Inflammatory macrophage treated with lipopolysaccharide for 1 hour (primary cell): ENCODE measurements at regions not wholly inside any gene's neighbourhood (a gene's known extent, or its start where the extent isn't known, plus 50 kb on each side); places are given as distances from the start of the nearest gene placed in this dataset.

ENCODE experiments used
- DNase-seq, 2 donors: peaks; one replicate each; pipeline ENCODE4 v3.0.0-alpha.2; 2020 to 2022

DNA sequence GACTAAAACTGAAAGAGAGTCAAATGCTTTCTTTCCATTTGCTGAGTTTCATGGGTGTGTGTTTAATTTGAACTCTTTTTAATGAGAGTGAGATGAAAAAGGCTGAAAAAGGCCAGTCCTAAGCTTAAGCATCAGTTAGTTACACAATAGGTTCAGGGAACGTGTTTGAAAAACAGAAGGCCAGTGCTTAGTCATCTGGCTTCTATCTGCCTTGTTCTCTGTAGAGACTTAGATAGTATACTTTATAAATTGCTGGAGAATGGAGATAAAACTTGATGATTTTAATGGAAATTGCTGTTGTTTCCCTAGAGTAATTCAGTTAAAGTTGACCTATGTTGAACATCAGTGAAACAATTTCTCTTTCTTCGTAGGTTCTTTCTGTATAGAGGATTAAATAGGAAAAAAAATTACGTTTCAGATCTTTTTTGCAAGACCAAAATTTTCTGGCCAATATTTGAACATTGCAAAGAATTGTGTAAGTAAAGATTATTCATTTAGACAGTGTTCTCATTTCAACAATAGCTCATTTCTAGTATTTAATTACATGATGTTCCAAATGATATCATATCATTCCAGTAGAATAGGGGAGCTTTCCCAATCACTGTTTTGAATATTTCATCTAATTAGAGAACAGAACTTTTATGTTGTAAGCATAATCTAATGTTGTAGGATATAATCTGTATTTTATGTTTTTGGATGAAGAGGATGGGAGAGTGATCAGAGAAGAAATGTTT, 1088.8 kb downstream of the ADGRL3 start:
- DNase-seq: no peak

DNA sequence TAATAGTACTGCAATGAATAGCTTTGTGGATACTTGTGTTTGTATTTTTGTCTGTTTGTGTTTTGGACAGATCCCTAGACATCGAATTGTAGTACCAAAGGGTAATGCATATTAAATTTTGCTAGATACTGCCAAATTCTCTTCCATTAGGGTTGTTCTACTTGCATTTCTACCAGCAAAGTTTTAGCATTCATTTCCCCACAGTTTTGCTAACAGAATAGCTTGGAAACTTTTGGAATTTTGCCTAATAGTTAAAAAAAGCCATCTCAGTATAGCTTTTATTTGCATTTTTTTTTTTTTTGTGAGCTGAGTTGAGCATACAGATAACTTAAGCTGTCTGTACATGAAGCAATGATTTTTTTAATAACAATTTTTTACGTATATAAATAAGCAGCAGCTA, 1084.9 kb downstream of the ADGRL3 start:
- no peak for DNase-seq

DNA sequence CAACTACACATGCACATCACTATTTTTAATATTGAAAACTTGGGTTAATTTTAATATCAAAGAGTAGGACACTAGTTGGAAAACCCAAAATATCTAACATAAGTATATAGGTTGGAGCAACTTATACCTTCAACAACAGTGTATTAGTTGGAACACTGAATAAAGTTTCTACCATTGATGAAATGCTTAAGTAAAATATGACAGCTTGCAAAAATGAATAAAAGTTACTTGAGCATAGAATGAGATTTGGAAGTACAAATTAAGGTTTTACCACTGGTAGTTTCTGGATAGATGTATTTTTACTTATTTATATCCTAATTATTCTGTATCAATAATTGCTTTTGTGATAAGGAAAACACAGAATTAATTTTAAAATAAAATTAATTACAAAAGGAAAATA, 1079.6 kb downstream of the ADGRL3 start:
- no peak for DNase-seq

DNA sequence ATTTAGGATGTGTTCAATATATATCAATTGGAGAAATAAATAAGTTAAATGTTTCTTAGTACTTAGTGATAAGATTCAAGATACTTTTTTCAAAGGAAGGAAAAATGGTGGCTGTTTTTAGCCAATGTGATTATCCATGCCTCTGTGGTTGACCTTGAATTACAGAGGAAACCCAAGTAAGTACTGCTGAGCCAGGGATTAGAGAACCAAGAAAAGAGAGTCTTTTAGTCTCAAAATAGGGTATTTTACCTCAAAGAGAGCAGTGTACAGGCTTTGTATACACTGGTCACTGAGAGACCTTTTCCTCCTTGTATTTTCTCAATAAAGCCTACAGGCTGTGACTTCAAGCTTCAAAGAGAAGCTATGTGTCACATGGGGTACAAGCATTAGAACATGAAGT, 1075.3 kb downstream of the ADGRL3 start:
- no peak for DNase-seq

DNA sequence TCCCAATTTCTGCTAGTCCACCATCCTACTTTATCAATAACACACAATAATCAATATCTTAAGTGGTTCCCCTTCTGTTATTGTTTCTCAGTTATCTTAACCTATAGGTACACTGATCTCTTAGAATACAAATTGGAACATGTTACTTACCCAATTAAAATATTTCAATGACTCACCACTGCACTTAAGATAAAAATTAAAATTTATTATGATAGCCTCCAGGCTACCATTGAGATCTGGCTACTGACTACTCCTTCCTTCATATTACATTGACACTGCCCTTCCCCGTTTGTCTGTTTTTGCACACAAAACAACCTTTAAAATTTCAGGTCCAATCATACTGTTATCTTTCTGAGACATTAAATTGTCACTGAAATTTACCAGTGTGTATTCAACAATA, 1074.7 kb downstream of the ADGRL3 start:
- DNase-seq: no peak

DNA sequence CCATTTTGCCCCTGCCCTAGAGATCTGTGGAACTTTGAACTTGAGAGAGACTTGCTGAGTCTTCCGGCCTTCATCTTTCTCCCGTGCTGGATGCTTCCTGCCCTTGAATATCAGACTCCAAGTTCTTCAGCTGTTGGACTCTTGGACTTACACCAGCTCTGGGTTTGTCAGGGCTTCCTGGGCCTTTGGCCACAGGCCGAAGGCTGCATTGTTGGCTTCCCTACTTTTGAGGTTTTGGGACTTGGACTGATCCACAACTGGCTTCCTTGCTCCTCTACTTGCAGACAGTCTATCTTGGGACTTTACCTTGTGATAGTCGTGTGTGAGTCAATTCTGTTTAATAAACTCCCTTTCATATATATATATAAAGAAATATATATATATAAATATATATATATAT, 1071.0 kb downstream of the ADGRL3 start:
- no peak for DNase-seq

DNA sequence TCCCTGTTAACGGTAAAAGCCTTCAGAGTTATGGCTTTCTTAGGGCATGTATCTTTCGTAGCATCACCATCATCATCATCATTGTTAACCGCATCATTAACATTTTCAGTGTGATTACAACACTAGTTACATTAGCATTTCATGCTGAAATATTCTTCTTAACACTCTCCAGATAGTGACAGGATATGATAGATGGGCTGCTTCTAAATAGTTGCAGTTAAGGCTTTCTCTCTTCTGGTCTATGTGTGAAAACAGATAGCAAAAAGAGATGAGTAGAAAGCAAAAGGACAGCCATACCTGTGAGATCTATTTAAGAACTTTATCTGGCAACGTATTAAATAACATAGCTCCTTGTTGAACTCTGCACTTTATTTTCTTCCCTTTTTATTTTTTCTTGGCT, 1069.8 kb downstream of the ADGRL3 start:
- no peak for DNase-seq

DNA sequence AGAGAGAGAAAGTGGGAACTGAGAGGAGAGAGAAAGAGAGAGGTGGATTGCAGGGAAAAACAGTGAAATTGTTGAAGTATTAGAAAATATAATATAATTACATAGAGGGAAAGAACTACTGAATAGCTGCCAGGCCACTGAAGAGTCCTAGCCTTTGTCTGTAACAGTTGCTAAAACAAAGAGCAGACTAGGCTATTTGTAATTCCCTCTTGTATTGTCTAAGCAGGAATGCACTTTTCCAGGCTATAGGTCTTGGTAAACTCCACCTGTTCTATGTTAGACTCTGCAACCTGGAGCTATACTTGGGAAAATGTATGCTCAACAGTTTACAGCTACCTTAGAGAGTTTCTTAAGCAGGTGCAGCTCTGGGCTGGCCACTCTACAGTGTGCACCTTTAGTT, 1063.3 kb downstream of the ADGRL3 start:
- DNase-seq: no peak

DNA sequence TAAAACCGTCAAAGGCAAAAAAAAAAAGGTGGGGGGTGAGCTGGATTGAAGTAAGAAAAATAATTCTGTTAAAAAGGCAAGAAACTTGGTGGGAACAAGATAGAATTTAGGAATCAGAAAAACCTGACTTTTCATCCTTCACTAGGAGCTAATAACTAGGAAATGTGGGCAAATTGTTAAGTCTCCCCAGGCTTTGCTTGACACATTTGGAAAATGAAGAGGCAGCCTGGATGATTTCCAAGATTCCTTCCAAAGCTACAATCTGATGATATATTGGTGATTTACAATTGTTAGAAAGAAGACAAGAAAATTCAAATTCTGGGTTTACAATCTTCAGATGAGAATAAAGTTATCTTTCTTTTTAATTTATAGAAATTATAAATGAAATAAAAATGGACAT, 1062.5 kb downstream of the ADGRL3 start:
- no peak for DNase-seq

DNA sequence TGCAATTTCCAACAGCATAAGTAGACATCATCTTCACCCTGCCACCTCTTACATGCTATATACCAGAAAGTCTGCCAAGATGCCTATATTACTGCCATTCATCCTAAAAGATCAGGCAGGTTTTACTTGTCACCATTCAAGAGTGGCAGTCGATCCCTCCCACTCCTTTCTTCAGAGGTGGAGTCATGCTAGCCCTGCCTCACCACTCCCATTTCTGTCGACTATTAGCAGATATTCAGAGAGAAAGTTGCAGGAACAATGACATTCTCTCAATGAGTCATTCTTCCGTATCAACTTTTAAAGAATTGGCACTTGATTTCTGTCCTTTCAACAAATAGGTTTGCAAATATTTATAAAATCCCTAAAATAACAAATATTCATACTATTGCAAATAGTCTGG, 1060.1 kb downstream of the ADGRL3 start:
- DNase-seq: no peak

DNA sequence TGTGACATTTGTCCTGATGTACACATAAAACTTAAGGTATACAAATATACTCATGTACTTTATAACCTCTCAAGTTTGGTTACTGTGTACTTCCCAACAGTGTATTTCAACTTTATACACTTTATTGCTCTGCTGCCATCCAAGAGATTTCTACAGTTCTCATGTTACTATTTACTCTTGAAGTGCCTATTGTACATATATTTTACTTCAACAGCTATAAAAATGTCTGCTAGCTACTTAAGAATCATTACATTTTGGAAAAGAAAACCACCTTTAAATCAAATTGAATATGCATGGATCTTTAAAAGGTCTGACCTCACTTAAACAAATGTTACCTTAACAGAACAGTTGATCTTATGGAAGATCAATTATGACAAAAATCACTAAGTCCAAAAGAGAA, 1056.4 kb downstream of the ADGRL3 start:
- no peak for DNase-seq

DNA sequence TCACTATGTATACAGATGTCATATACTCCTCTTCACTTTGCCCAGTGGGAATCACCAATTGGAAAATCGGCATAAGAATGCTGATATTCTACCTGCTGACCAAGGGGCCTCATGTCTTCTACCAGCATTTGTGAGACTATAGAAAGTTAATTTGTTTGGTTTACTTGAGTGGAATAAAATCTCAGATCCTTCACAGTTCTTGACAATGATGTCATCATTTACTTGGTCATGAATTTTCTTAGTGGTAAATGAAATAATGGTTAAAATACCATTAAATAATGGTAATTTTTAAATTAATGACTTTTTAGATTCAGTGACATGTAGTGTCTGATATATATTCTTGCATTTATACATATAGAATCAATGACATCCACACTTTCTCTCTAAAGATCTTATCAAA, 1052.6 kb downstream of the ADGRL3 start:
- DNase-seq: no peak

DNA sequence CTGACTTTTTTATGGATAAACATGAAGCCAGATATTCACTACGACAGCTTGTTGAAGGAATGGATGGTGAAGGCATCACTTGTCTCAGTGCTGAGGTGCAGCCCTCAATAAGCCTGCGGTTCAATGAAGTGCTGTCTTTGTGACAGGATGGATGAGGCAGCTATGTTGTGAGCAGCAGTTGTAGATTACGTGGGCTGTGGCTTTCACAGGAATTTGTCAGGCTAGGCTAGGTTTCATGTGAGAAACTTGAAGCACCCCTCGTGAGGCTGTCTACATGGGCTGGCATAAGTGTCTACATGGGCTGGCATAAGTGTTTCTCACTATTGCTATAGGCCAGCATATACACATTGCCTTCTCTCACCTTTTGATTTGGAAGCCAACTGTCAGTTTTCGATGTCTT, 1050.0 kb downstream of the ADGRL3 start:
- no peak for DNase-seq

DNA sequence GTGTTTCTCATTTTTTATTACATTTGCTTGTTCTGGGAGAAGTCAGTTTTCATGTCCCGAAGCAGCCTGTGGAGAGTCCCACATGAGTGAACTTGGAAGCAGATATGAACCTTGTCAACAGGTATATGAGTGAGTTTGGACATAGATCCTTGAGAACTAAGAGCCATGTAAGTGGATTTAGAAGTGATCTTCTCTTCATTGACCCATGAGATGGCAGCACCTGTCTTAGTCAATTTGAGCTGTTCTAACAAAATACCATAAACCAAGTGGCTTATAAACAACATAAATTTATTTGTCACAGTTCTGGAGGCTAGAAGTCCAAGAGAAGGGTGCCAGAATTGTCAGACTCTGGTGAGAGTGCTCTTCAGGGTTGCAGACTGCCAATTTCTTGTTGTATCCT, 1043.8 kb downstream of the ADGRL3 start:
- DNase-seq: no peak

DNA sequence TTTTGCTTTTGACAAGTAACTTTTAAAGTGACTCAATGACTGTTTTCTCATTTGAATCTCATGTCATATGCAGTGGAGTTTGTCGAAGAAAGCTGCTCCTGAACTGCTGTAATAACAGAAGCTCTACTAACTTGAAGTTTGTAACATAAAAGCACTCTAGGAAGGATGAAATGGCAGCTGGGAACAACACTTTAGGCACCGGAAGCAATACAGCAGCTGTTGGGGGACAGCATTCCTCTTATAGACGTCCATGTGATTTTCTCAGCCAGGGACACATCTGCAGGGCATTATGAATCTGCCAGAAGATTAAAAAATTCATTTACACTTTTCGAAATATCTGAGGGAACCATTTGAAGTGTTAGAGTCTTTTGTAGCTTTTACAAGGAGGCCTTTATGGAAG, 1035.8 kb downstream of the ADGRL3 start:
- DNase-seq: no peak

DNA sequence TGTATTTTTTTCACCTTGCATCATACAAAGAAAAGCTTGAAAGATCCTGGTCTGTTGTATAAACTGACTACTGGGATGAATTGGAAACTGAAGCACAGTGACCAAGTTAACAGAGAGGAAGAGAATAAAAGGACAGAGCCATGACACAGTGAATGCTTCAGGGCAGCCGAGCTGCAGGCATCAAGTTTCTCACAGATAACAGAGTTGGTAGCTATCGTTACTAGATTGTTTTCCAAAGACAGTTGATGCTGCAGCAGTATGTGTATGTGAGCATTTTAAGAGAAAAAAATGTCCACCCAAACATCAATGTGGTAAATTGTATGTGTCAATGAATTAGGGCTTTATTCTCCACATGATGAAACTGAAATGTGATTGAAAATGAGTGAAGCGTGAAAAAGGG, 1032.7 kb downstream of the ADGRL3 start:
- DNase-seq: no peak

DNA sequence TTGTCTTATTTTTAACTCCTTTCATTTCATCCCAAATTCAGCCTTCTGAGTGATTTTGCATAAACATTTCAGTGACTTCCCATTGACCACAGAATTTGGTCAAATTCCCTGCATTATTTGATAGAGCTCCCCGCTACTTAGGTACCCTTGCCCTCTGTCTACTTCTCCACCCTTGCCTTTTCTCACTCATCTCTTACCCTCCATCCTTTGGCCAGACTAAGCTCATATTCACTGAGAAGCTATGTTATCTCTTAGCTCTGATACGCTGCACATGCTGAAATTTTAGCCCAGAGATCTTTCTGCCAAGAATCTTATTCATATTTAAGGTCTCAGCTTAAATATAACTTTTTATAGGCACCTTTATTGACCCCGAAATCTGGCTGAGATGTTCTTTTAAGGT, 1031.9 kb downstream of the ADGRL3 start:
- DNase-seq: no peak

DNA sequence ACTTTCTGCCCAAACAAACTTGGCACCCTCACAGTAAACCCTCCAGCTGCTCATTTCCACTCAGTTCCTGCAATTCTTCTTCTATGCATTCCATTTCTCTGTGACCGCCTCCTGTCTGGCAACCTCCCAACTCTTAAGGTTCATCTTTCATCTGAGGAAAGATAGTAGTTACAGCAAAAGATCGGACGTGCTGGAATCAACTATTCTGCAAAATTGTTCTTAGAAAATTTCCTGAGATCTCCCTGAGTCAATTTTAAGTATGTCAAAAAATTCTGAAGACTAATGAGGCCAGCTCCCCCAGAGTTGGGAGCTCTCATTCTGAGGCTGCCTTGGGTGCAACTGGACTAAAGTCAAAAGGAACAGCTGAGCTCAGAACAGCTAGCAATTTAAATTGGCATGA, 1026.0 kb downstream of the ADGRL3 start:
- no peak for DNase-seq

DNA sequence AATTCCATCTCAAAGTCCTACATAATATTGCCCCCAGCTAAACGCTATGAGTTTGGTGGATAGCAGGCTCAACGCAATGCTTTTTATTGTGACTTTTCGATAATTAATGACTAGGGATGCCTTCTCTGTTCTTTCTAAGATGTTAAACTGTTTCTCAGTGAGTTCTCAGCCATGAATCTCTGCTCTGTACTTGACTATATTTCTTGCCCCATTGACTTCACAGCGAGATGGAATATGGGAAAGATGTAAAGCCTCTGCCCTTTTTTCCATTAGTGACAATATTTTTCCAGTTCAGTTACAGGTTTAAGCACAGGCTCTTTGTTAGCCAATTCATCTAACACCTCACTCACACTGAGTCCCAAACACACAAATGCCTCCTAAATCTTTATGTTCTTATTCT, 1022.0 kb downstream of the ADGRL3 start:
- no peak for DNase-seq

DNA sequence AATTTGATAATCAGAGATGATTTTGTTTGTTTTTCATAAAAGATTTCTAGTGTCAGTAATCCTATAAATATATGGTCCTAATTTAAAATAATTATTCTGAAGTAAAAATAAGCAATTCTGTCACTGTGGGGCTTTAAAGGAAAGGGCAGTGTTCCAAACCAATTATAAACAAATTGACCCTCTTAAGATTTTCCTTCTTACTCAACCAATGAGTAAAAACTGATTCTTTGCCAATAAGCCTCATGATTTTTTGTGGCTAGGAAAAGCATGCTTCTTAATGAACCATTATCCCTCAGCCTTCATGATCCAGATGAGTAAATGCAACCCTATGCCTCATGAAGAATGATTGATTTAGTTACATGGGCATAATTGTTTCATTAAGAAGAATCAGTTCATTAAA, 1010.4 kb downstream of the ADGRL3 start:
- no peak for DNase-seq

DNA sequence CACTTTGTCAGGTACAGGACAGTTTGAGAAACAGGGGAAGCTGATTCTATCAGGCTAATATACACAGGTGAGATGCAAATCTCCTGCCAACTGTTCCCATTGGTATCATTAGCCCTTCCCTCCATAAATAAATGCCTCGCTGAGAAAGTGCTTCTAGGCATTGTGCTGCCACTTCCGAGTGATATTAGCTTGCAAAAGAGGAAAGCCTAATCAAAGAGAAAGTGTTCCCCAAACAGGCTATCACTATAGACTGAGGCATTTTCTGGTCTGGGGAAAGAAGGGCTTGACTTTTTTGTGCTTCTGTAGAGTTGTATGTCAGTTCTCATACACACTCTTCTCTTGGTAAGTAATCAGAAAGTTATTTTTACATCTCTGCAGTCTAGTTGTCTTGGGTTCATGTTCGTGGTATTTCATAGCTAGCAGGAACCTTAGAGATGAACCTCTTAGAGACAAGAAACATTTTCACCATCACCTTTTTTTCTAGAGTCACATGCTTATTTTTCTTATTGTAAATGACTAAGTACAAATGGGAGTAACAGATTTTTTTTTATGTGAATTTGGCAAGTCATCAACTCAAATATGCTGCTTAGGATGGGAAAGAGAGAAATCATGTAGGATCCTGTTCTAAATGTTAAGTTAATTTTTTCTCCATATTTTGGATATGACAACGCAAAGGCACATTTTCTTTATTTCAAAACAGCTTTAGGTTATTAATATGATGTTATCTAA, 1009.8 kb downstream of the ADGRL3 start:
- DNase-seq: no peak

DNA sequence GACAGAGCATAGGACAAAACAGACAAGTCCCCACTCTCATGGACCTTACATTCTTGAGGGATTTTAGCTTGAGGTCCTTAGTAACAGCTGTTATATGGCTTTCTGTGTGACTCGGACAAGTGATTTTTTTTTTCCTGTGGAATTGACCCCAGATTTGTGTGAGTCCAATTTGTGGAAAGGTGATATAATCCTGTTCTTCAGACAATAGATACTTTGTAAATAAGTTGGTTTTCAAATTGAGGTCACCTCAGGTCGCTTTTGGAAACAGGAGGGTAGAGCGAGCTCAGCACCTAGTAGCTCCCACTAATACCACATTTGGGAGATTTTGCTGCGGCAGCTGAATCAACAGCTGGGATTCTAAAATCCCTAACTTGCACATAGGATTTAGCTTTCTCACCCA, 1008.8 kb downstream of the ADGRL3 start:
- no peak for DNase-seq

DNA sequence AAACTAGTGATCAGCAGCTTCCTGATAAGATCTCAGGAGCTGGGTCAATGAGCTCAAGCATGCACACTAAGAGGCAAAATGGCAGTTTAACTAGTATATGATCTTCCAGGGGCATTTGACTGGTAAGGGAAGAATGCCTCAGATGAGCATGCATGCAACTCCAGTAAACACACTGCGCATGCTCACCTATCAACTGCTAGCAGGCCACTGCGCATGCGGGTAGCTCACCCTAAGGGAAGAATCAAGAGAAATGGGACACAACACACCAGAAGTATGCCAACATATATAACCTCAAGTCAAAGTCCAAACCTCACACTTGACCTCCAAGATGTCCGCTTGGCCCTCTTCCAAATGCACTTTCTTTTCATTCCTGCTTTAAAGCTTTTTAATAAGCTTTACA, 1004.0 kb downstream of the ADGRL3 start:
- DNase-seq: no peak

DNA sequence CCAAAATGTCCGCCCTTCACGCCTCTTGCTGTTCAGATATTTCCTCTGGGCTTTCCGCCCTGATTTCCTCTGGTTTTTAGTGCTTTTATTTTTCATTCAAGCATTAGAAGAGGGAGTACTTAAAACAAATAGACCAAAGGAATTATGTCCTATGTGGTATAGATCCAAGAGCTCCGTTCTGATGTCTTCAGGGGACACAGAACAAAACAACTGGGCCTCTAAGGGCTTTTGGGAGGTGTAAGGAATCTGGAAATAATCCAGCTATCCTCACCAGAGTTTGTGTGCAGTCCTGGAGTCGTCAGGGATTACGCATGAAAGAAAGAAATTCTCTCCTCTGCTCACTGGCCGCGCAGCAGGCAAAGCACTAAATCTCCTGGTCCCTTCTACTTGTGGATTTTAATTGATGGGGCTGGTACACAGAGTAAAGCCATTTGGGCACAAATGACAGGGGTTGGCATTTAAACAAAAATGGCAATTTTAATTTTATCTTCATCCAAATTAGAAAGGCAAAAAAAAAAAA, 999.2 kb downstream of the ADGRL3 start:
- no peak for DNase-seq

DNA sequence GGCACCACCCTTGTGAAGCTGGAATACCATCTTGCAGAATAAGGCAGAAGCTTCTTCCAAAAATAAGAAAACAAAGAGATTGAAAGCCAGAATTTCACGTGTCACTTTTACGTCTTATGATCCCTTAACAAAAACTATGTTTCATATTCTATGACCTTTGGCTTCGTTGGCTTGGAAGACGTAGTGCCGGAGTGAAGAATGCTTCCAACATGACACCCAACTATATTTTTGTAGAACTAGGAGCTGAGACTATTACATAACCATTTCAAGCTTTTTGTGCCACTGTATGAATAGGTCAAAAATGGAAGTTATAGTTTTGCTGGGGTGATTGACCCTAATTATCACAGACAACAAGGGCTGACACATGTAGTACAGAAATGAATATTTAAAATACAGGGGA, 996.2 kb downstream of the ADGRL3 start:
- no peak for DNase-seq
